GM03348 (cell line): ENCODE measurements at regions not wholly inside any gene's neighbourhood (a gene's known extent, or its start where the extent isn't known, plus 50 kb on each side); places are given as distances from the start of the nearest gene placed in this dataset.
"Not testable (repeated sequence)": the region's sequence is repeated elsewhere in the genome, so short reads cannot be mapped to it uniquely, and the experiment has no call there.

ENCODE experiments used
- DNase-seq: peaks from one replicate; pipeline ENCODE4 v3.0.0; 2012; ENCODE audit warnings: low spot score

- not testable (repeated sequence) for DNase-seq
Observed at GRCh38 chr7:80292634-80293033, 158.0 kb downstream of the GNAI1 start.

- DNase-seq = no peak
Observed at GRCh38 chr7:80288175-80289122, 153.8 kb downstream of the GNAI1 start.

GRCh38 chr7:80287400-80288174, 153.0 kb downstream of the GNAI1 start:
- no peak for DNase-seq

GRCh38 chr7:80286611-80287010, 152.0 kb downstream of the GNAI1 start:
- no peak for DNase-seq

GRCh38 chr7:80284855-80285254, 150.2 kb downstream of the GNAI1 start:
- DNase-seq = peak; percentile 71

GRCh38 chr7:80279760-80280159, 145.1 kb downstream of the GNAI1 start:
- DNase-seq = no peak

- DNase-seq = no peak
Observed at GRCh38 chr7:80278737-80279136, 144.1 kb downstream of the GNAI1 start.

GRCh38 chr7:80277434-80278427, 143.1 kb downstream of the GNAI1 start:
- DNase-seq = peak; percentile 20
